Skeletal muscle tissue (tissue), 3 donors: ENCODE measurements at regions not wholly inside any gene's neighbourhood (a gene's known extent, or its start where the extent isn't known, plus 50 kb on each side); places are given as distances from the start of the nearest gene placed in this dataset.

Source experiments
- H3K27ac ChIP-seq: one replicate; pipeline ENCODE4 v1.7.0; 2013; ENCODE audit warnings: mild to moderate bottlenecking, low read depth, low read length, inconsistent platforms
- H3K27me3 ChIP-seq, 3 donors: one replicate each; pipeline ENCODE4 v1.7.0; 2013; ENCODE audit warnings: low read length in 3 of 3; ENCODE audit not compliant: control insufficient read depth in 3 of 3, insufficient read depth in 3 of 3
- H3K36me3 ChIP-seq, 3 donors: one replicate each; pipeline ENCODE4 v1.7.0; 2013; ENCODE audit warnings: low read length in 3 of 3; ENCODE audit not compliant: control insufficient read depth in 3 of 3, insufficient read depth in 3 of 3
- H3K4me1 ChIP-seq, 3 donors: one replicate each; pipeline ENCODE4 v1.7.0; 2013; ENCODE audit warnings: low read length in 3 of 3, mild to moderate bottlenecking in 3 of 3; ENCODE audit not compliant: control insufficient read depth in 3 of 3, insufficient read depth in 3 of 3
- H3K4me3 ChIP-seq, 3 donors: one replicate each; pipeline ENCODE4 v1.7.0; 2013; ENCODE audit warnings: low read length in 3 of 3
- H3K9ac ChIP-seq, 3 donors: one replicate each; pipeline ENCODE4 v1.7.0; 2013; ENCODE audit warnings: low read length in 3 of 3, mild to moderate bottlenecking in 3 of 3, moderate library complexity in 2 of 3, low read depth in 1 of 3
- H3K9me3 ChIP-seq, 3 donors: one replicate each; pipeline ENCODE4 v1.7.0; 2013; ENCODE audit warnings: low read length in 3 of 3; ENCODE audit not compliant: control insufficient read depth in 3 of 3
- donor health status: Osteomylitis.

- no peak overlapping the region for H3K4me3 ChIP-seq
- peaks cover 13 to 32% (median 14%) of the 10 kb centered on the region in 3 donors for H3K27me3 ChIP-seq
- H3K36me3 ChIP-seq: no peaks in the 10 kb centered on the region
- no peak overlapping the region for H3K27ac ChIP-seq
- no peak overlapping the region for H3K9ac ChIP-seq
- no peaks in the 10 kb centered on the region for H3K4me1 ChIP-seq
- H3K9me3 ChIP-seq: no peaks in the 10 kb centered on the region
These were observed 50.4 kb upstream of the CTNNBL1 start for GRCh38 chr20:37643400-37643799.

GRCh38 chr20:37642246-37642645 is 51.6 kb upstream of the CTNNBL1 start:
- H3K9ac ChIP-seq: no peak overlapping the region
- no peaks in the 10 kb centered on the region for H3K36me3 ChIP-seq
- no peak overlapping the region for H3K4me3 ChIP-seq
- no peak overlapping the region for H3K27ac ChIP-seq
- no peaks in the 10 kb centered on the region for H3K9me3 ChIP-seq
- no peaks in the 10 kb centered on the region for H3K4me1 ChIP-seq
- peaks cover 14 to 36% (median 14%) of the 10 kb centered on the region in 3 donors for H3K27me3 ChIP-seq

- peaks cover 0 to 2% (median 0%) of the 10 kb centered on the region in 3 donors for H3K9me3 ChIP-seq
- peaks cover 14 to 43% (median 23%) of the 10 kb centered on the region in 3 donors for H3K27me3 ChIP-seq
These were observed 52.9 kb upstream of the CTNNBL1 start for GRCh38 chr20:37640600-37641561.

GRCh38 chr20:37638527-37638926 is 55.3 kb upstream of the CTNNBL1 start:
- H3K4me1 ChIP-seq: no peaks in the 10 kb centered on the region

More at GRCh38 chr20:37640600-37641561, 52.9 kb upstream of the CTNNBL1 start:
- Histone ChIP-seq H3K9ac (no peak overlapping the region), H3K4me1 (no peaks in the 10 kb centered on the region), H3K27ac (no peak overlapping the region), H3K4me3 (no peak overlapping the region), H3K36me3 (no peaks in the 10 kb centered on the region)

GRCh38 chr20:37636977-37637376 is 56.9 kb upstream of the CTNNBL1 start:
- Histone ChIP-seq H3K9me3 (peaks cover 0 to 6% (median 5%) of the 10 kb centered on the region in 3 donors), H3K4me1 (no peaks in the 10 kb centered on the region), H3K36me3 (no peaks in the 10 kb centered on the region), H3K27ac (no peak overlapping the region), H3K4me3 (no peak overlapping the region), H3K27me3 (peaks cover 23 to 56% (median 38%) of the 10 kb centered on the region in 3 donors), H3K9ac (no peak overlapping the region)

More at GRCh38 chr20:37638527-37638926, 55.3 kb upstream of the CTNNBL1 start:
- Histone ChIP-seq H3K36me3 (no peaks in the 10 kb centered on the region), H3K9ac (no peak overlapping the region), H3K9me3 (peaks cover 0 to 6% (median 5%) of the 10 kb centered on the region in 3 donors), H3K27ac (no peak overlapping the region), H3K4me3 (no peak overlapping the region), H3K27me3 (peaks cover 19 to 44% (median 29%) of the 10 kb centered on the region in 3 donors)

GRCh38 chr20:37636212-37636975 is 57.4 kb upstream of the CTNNBL1 start:
- Histone ChIP-seq H3K36me3 (no peaks in the 10 kb centered on the region), H3K9ac (no peak overlapping the region), H3K9me3 (peaks cover 0 to 6% (median 5%) of the 10 kb centered on the region in 3 donors), H3K4me1 (no peaks in the 10 kb centered on the region), H3K27me3 (peaks cover 24 to 59% (median 41%) of the 10 kb centered on the region in 3 donors), H3K4me3 (no peak overlapping the region), H3K27ac (no peak overlapping the region)

- no peak overlapping the region for H3K27ac ChIP-seq
These were observed 62.8 kb upstream of the CTNNBL1 start for GRCh38 chr20:37630993-37631392.

GRCh38 chr20:37630166-37630565 is 63.7 kb upstream of the CTNNBL1 start:
- no peaks in the 10 kb centered on the region for H3K36me3 ChIP-seq
- peaks cover 0 to 5% (median 0%) of the 10 kb centered on the region in 3 donors for H3K9me3 ChIP-seq
- H3K27me3 ChIP-seq: peaks cover 35 to 41% (median 36%) of the 10 kb centered on the region in 3 donors
- no peak overlapping the region for H3K4me3 ChIP-seq
- H3K27ac ChIP-seq: no peak overlapping the region
- H3K9ac ChIP-seq: no peak overlapping the region
- no peaks in the 10 kb centered on the region for H3K4me1 ChIP-seq

More at GRCh38 chr20:37630993-37631392, 62.8 kb upstream of the CTNNBL1 start:
- no peaks in the 10 kb centered on the region for H3K4me1 ChIP-seq
- no peak overlapping the region for H3K4me3 ChIP-seq
- peaks cover 34 to 46% (median 35%) of the 10 kb centered on the region in 3 donors for H3K27me3 ChIP-seq
- no peaks in the 10 kb centered on the region for H3K36me3 ChIP-seq
- H3K9me3 ChIP-seq: peaks cover 0 to 6% (median 5%) of the 10 kb centered on the region in 3 donors
- H3K9ac ChIP-seq: no peak overlapping the region

- H3K4me3 ChIP-seq: no peak overlapping the region
- H3K27ac ChIP-seq: no peak overlapping the region
- H3K27me3 ChIP-seq: peaks cover 28 to 37% (median 35%) of the 10 kb centered on the region in 3 donors
- no peaks in the 10 kb centered on the region for H3K36me3 ChIP-seq
- no peak overlapping the region for H3K9ac ChIP-seq
- H3K9me3 ChIP-seq: no peaks in the 10 kb centered on the region
- no peaks in the 10 kb centered on the region for H3K4me1 ChIP-seq
These were observed 66.1 kb upstream of the CTNNBL1 start for GRCh38 chr20:37627767-37628130.
